GM12878 (cell line): ENCODE measurements at regions not wholly inside any gene's neighbourhood (a gene's known extent, or its start where the extent isn't known, plus 50 kb on each side); places are given as distances from the start of the nearest gene placed in this dataset.

Source experiments
- ATAC-seq: fragments of 200-7000 bp; cut with Tn5 transposase; 3 replicates; pipeline ENCODE4 v1.9.1; 2020; ENCODE audit warnings: mild to moderate bottlenecking, moderate library complexity
- BruUV-seq: library from RNA; stranded (reverse); fragments of 400-500 nt; replicated peaks from 2 replicates; lab custom pipeline; 2021; lab: Mats Ljungman, UMichigan
- CTCF ChIA-PET: fragments of 300-600 bp; sonication (Branson Sonifier 250); formaldehyde crosslinking; extraction: SDS; loops from one replicate; lab custom pipeline; 2021; ENCODE audit warnings: inconsistent platforms; lab: Yijun Ruan, JAX
- POLR2A ChIA-PET: fragments of 350-600 bp; formaldehyde crosslinking; extraction: SDS; loops from one replicate; lab custom pipeline; 2021; ENCODE audit warnings: inconsistent platforms; lab: Charles Lee
- RAD21 ChIA-PET: fragments of 300-600 bp; sonication (Branson Sonifier 250); formaldehyde crosslinking; loops from one replicate; lab custom pipeline; 2023; ENCODE audit warnings: antibody characterized with exemption; ENCODE audit not compliant: unreplicated experiment; lab: Charles Lee
- SMC1A ChIA-PET: fragments of 300-600 bp; sonication (Branson Sonifier 250); formaldehyde crosslinking; loops from one replicate; lab custom pipeline; 2023; ENCODE audit not compliant: unreplicated experiment, uncharacterized antibody; lab: Charles Lee
- DNase-seq: peaks from one replicate; pipeline ENCODE4 v3.0.0-alpha.2; 2011; ENCODE audit warnings: low read depth, low spot score
- FAIRE-seq: peaks from 3 replicates; lab custom pipeline; 2011; peaks lifted over from hg19 to GRCh38; lab: Jason Lieb, UNC
- H2AFZ ChIP-seq: 2 replicates; pipeline ENCODE4 v1.6.0; 2011; ENCODE audit warnings: low read depth, low read length, control low read depth; ENCODE audit not compliant: control insufficient read depth
- H3K27ac ChIP-seq: 2 replicates; pipeline ENCODE4 v1.5.1; 2011; ENCODE audit warnings: control low read depth; ENCODE audit not compliant: control insufficient read depth, insufficient read depth
- H3K27me3 ChIP-seq, 2 experiments: replicated peaks in 1 of 2; 2 replicates each; pipeline versions ENCODE4 v1.6.0 to v1.6.1; 2011; ENCODE audit warnings: low read length in 1 of 2; ENCODE audit not compliant: control insufficient read depth in 2 of 2, insufficient read depth in 2 of 2
- H3K36me3 ChIP-seq, 2 experiments: 2 replicates each; pipeline ENCODE4 v1.5.1; 2011; ENCODE audit warnings: low read length in 1 of 2; ENCODE audit not compliant: control insufficient read depth in 2 of 2, insufficient read depth in 2 of 2
- H3K4me1 ChIP-seq: 2 replicates; pipeline ENCODE4 v1.6.1; 2011; ENCODE audit warnings: mild to moderate bottlenecking, low read length, moderate library complexity, mixed read lengths; ENCODE audit not compliant: control insufficient read depth, insufficient read depth
- H3K4me2 ChIP-seq: 2 replicates; pipeline ENCODE4 v1.6.0; 2011; ENCODE audit warnings: control low read depth; ENCODE audit not compliant: control insufficient read depth, insufficient read depth
- H3K4me3 ChIP-seq: fragments of 200-600 bp; sonication (generic); 2 replicates; pipeline ENCODE4 v1.5.1; 2016
- H3K79me2 ChIP-seq: 2 replicates; pipeline ENCODE4 v1.6.0; 2011; ENCODE audit warnings: low read length; ENCODE audit not compliant: control insufficient read depth, insufficient read depth
- H3K9ac ChIP-seq: 2 replicates; pipeline ENCODE4 v1.8.0; 2011; ENCODE audit warnings: low read length, control low read depth, mixed read lengths; ENCODE audit not compliant: control insufficient read depth, insufficient read depth
- H3K9me3 ChIP-seq: replicated peaks from 3 replicates; pipeline ENCODE4 v1.5.1; 2011; ENCODE audit warnings: mild to moderate bottlenecking, low read length; ENCODE audit not compliant: control insufficient read depth, insufficient read depth
- H4K20me1 ChIP-seq: 2 replicates; pipeline ENCODE4 v1.6.0; 2011; ENCODE audit not compliant: control insufficient read depth, insufficient read depth
- CBX5 ChIP-seq: sonication (generic); IDR thresholded peaks from 2 replicates; pipeline ENCODE4 v1.6.1; 2016; ENCODE audit warnings: low read depth, moderate library complexity, mild to moderate bottlenecking, inconsistent platforms
- CREB1 ChIP-seq: IDR thresholded peaks from 2 replicates; pipeline ENCODE4 v1.6.1; 2012; ENCODE audit warnings: low read depth, mild to moderate bottlenecking, inconsistent platforms
- EGR1 ChIP-seq, 2 experiments: IDR thresholded peaks; 1 replicate in 1 of 2; 2 replicates in 1 of 2; pipeline ENCODE4 v1.6.1; 2011 to 2012; ENCODE audit warnings: low read depth in 2 of 2, low read length in 2 of 2, borderline replicate concordance in 1 of 2, mild to moderate bottlenecking in 1 of 2, moderate library complexity in 1 of 2
- FOXK2 ChIP-seq: fragments of 450-650 bp; IDR thresholded peaks from 2 replicates; pipeline ENCODE4 v1.6.1; 2017; ENCODE audit warnings: mild to moderate bottlenecking, moderate library complexity
- GABPA ChIP-seq: IDR thresholded peaks from 2 replicates; pipeline ENCODE4 v1.6.1; 2014; ENCODE audit warnings: antibody characterized with exemption, low read depth, mild to moderate bottlenecking, inconsistent platforms
- PAX5 ChIP-seq: IDR thresholded peaks from 2 replicates; pipeline ENCODE4 v1.6.1; 2011; ENCODE audit warnings: low read depth, low read length, borderline replicate concordance
- RELB ChIP-seq: fragments of 450-650 bp; IDR thresholded peaks from 2 replicates; pipeline ENCODE4 v1.6.1; 2017; ENCODE audit warnings: low read depth, mild to moderate bottlenecking, moderate library complexity
- SPI1 ChIP-seq: IDR thresholded peaks from 2 replicates; pipeline ENCODE4 v1.6.1; 2011; ENCODE audit warnings: low read depth, mild to moderate bottlenecking, low read length, moderate library complexity, borderline replicate concordance; ENCODE audit not compliant: insufficient read depth
- YY1 ChIP-seq: IDR thresholded peaks from 2 replicates; pipeline ENCODE4 v1.6.1; 2011; ENCODE audit warnings: low read depth, mild to moderate bottlenecking, low read length
- WGBS: methylation state at CpG from one replicate; pipeline ENCODE4 v1.1.6; 2016; ENCODE audit warnings: low lambda C conversion rate; ENCODE audit not compliant: insufficient replicate concordance, insufficient coverage; ENCODE audit errors: missing lambda C conversion rate; 5-methylcytosine and 5-hydroxymethylcytosine counted together
- in situ Hi-C: fragments of 300-500 bp; cut with MboI; formaldehyde crosslinking; loops from 9 replicates; pipeline ENCODE4 v1.14.3; 2018; ENCODE audit warnings: mixed read lengths
- intact Hi-C: fragments of 100-400 bp; cut with micrococcal nuclease; formaldehyde crosslinking; loops from one replicate; pipeline ENCODE4 v1.14.2; 2022; ENCODE audit not compliant: unreplicated experiment

DNA sequence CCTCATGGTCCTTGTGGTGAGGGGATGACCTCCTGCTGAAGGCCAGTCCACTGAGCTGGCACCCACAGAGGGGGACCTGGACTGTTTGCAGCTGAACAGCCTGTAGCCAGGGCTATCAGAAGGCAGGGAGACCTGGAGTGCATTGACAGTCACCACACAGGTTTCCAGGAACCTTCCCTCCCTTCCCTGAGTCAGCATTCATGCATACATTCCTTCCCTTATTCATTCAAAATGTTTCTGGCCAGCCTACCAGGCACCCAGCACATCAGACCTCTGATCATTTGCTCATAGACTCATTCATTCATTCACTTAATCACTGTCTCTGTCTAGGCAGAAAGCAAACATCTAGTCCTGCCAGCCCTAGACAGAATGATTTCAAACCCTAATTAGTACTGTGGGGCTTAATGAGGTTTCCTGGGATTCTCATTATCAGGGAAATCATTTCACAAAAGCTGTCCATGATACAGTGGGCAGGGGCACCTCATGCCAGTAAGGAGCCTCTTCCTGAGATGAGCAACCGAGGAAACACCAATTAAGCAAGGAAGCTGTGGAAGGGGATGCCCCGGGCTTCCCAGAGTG, 110.1 kb upstream of the PPP1R26 start:
- H2AFZ ChIP-seq: no peak overlapping the region
- no peak overlapping the region for H3K27ac ChIP-seq
- ChIA-PET SMC1A (no interaction called here), POLR2A (no interaction called here), CTCF (no interaction called here), RAD21 (no interaction called here)
- no peaks in the 10 kb centered on the region for H3K4me1 ChIP-seq
- H3K4me2 ChIP-seq: no peak overlapping the region
- no peaks in the 10 kb centered on the region for H3K27me3 ChIP-seq
- H3K9me3 ChIP-seq: no peaks in the 10 kb centered on the region
- no peaks in the 10 kb centered on the region for H3K36me3 ChIP-seq
- FAIRE-seq (no peak), ATAC-seq (no peak), DNase-seq (no peak)
- intact Hi-C loops (no loop called here), in situ Hi-C loops (no loop called here)
- BruUV-seq: no TSS peak
- H3K4me3 ChIP-seq: no peak overlapping the region
- no peak overlapping the region for H3K9ac ChIP-seq
- no peaks in the 10 kb centered on the region for H4K20me1 ChIP-seq
- TF ChIP-seq CREB1 (no peak), SPI1 (no peak), CBX5 (no peak), GABPA (no peak), RELB (no peak), PAX5 (no peak), YY1 (no peak), EGR1 (IDR thresholded peaks at IDR 0.05; ENCODE audit: borderline replicate concordance in 1 of 2, low read depth in 2 of 2, low read length in 2 of 2) (no peak), FOXK2 (no peak)
- TF ChIP-seq, all 136 proteins: peak for 0
- H3K79me2 ChIP-seq: no peaks in the 10 kb centered on the region
- WGBS: 25% methylated on average over 2 of the region's 2 CpGs
